Erythroblast (primary cell): ENCODE measurements at regions not wholly inside any gene's neighbourhood (a gene's known extent, or its start where the extent isn't known, plus 50 kb on each side); places are given as distances from the start of the nearest gene placed in this dataset.

Experiments used
- DNase-seq, 2 experiments: peaks; one replicate each; lab custom pipeline; 2025; lab: John Stamatoyannopoulos, UW
- GATA1 ChIP-seq: IDR thresholded peaks from 2 replicates; pipeline ENCODE4 v1.6.1; 2011; ENCODE audit warnings: low read depth, mild to moderate bottlenecking, control low read depth, low read length, moderate library complexity
- POLR2A ChIP-seq: IDR thresholded peaks from 2 replicates; pipeline ENCODE4 v1.6.1; 2011; ENCODE audit warnings: mild to moderate bottlenecking, low read length

DNA sequence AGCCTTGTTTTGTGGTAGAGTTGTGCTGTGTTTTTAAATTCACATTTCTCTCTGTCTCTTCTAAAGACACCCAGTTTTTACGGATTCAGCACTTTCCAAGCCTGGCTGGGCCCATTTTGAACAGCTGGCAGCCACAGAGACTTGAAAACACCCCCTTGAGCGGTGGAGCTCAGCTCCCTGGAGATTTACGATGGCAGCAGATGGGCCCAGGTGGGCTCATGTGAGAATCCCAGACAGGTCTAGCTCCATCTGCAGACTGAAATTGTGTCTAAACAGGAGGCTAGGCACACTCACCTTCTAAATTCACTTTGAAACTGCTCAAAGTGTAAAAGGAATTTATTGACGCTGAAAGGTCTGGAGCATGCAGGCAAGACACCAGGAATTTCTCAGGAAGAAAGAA lies 232.0 kb upstream of the HES1 start:
- TF ChIP-seq POLR2A (no peak), GATA1 (no peak)

DNA sequence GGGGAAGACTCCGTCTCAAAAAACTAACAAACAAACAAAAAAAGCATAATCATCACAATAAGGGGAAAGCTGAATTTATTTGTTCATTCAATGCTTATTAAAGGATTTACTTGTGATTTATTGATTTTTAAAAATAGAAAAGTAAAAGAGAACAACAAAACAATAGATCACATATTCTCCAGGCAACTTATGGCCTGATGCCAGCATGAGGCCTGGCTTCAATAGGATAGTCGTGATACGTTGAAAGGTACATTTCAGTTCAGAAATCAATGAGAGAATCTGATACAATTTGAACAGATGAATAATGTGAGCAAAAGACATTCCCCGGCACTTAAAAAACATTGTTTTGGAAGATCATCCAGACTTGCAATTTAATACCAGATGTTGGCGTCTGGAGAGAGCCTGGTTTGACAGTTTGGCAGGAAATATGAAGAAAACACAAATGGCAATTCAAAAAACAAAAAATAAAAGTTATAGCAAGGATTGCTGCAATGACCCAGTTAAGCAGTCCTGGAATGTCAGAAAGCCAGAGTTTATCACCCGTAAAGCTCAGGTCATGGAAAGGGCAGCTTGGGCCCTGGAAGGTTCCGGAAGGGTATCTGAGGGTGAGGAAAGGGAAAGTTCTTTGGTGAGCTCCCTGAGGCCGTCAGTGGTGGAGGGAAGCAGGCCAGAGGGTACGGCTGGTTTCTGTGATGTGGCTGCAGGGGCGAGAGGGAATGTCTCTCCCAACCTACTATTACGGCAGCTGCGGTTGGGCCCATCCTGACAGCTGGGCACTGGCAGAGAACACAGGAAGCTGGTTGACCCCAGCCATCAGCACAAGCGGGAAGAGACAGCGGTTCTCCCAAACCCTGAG lies 230.2 kb upstream of the HES1 start:
- DNase-seq = no peak
- TF ChIP-seq POLR2A = no peak
- no peak for TF ChIP-seq GATA1

More for the DNA sequence above, 232.0 kb upstream of the HES1 start:
- no peak for DNase-seq

DNA sequence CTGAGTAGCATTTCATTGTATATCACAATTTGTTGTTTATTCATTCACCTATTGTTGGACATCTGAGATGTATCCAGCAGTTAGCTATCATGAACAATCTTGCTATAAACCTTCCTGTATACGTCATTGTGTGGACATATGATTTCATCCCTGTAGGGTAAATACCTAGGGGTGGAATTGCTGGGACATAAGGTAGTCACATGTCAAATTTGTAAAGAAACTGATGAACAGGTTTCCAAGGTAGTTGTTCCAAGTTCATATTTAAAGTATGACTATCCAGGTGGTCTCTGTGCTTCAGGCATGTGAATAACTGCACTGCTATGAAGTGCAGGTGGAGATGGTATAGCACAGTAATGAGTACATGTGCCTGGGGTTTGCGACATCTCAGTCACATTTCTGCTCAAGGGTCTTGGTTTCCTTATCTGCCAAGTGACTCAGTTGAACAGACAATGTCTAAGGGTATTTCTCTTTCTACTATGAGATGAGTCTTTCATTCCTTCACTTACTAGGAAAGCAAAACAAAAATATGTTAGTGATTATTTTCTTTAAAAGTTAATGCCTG lies 229.0 kb upstream of the HES1 start:
- TF ChIP-seq POLR2A = no peak
- TF ChIP-seq GATA1 = no peak
- no peak for DNase-seq

DNA sequence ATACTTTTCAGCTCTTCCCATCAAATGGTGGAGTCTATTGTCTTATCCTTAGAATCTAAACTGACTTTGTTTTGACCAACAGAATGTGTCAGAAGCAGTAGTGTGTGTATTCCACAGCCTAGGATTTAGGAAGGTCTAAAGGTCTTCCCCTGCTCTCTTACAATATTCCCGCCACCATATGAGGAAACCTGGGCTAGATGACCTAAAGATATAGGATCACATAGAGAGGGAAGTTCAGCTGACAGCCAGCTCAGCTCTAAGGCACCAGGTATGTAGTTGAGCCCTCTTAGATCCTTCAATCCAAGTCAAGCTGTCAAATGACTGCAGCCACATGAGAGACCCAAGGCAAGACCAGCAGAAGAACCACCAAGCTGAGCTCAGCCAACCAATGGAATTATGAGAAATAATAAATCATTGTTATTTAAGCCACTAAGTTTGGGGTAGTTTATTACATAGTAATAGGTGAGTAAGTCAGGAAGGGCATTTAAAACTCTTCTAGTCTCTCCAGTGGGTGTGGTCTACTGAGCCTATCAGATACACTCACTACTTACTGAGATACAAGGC lies 227.7 kb upstream of the HES1 start:
- DNase-seq = no peak
- no peak for TF ChIP-seq POLR2A
- TF ChIP-seq GATA1 = no peak

DNA sequence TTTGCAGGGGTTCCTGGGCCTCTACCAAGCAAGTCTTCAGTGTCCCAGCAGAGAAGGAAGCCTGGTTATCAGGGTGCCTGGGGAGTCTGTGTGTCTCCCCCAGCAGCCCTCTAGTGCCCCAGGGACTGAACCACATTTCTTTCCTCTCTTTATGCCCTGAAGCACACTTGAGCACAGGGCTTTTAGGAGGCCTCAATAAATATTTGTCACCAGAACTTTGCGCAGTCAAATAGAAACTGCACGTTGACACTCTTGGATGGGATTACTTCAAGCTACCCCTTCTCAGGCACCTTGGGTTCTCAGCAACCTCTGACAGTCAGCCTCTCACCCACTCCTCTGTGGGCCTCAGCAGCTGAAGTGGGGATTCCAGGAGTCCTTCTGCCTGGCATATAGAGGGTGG lies 226.6 kb upstream of the HES1 start:
- no peak for DNase-seq
- TF ChIP-seq GATA1 (no peak), POLR2A (no peak)

DNA sequence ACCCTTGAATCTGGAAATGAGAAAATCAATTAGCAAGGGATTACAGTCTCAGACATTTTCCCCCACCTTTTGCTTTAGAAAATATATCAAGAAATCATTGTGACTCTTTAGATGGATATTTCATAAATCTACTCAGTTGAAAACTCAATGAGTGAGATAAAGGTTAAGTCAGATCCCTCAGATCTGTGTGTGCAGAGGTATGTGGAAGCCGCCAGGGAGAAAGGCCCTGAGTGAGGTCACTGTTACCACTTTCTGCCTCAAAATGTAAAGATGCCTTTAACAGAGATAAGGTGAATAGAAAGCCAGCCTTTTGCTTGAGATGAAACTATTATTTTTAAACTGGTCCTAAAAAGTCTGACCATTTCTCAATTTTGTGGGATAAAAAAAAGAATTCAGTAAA lies 225.6 kb upstream of the HES1 start:
- TF ChIP-seq POLR2A (no peak), GATA1 (no peak)
- peak; percentile 17 for DNase-seq

DNA sequence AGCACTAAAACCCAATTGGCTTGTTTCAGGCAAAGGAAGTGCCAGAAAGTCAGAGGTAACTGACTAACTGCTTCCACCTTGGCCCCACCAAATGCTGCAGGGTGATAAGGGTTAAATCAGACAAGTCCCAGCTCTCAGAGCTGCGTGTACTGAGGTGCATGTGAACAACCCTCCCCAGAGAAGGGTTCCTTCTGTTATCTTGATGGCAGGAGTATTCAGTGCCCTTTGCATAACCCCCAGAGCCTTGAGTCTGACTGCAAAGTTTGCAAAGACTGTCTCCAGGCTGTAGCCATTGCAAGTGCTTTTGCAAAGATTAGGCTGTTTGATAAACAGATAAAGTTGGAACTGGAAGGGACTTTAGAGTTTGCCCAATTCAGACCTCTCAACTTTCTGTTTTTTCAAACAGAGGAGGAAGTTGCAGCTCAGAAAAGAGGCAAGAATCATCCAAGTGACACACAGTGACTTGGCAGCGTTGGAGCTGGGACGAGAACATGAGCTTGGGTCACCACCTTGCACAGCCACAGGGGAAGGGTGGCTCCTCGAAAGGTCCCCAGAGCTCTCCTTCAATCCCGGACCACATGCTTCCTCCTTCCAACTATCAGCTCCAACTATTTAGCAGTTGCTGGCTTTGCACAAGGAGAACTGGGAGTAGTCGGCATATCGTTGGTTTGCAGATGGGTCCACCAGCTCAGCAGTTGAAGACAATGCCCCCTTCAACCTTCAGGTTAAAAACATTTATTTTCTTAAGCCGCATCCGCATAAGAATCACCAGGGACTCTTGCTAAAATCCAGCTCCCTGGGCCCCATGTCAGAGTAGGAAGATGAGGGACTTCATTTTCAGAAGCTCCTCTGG lies 224.8 kb upstream of the HES1 start:
- peak; percentile 68 to 88 for DNase-seq
- TF ChIP-seq GATA1 = no peak
- TF ChIP-seq POLR2A = no peak

DNA sequence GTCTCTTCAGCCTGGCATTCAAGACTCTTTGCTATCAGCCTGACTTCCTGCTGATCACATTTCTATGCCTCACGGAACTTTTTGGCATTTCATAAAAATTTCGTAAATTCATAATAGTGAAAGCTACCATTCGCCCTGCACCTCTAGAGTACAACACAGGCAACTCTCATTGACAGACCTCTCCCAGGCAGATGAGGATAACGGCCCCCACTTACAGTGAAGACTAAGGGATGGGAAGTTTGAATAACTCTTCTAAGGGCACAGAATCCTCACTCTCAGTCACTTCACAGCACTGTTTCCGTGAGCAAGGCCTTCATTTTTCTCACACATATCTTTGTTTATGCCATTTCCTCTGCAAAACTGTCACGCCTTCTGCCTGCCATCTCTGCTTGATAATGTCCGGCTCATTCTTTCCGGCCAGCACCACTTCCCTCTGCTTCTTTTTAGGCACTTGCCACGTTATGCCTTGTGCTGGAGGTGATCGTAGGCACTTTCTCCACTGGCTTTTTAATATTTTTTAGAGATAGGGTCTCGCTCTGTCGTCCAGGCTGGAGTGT lies 224.1 kb upstream of the HES1 start:
- TF ChIP-seq POLR2A (no peak), GATA1 (no peak)
- DNase-seq = peak; percentile 22 to 30

DNA sequence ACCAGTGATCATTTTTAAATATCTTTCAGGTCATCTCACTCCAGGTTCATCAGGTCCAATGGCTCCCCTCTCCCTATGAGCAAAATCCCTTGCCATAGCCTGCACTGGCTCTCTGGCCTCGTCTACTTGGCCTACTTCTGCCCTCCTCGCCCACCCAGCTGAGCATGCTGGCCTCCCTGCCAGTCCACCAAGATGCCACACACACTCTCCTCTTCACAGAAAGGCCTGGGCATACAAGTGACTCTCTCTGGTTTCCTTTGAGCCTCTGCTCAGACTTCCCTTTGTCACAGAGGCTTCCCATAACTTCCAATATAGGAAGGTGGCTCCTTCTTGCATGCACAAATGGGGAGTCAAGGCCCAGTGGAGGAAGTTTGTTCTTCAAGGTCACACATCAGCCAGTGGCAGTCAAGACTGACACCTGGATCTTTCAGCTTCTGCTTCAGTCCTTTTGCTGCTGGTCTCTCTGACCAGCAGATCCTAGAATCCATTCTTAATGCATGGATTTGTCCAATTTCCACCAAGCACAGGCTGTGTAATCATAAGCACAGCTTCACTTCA lies 223.2 kb upstream of the HES1 start:
- DNase-seq = no peak
- TF ChIP-seq POLR2A = no peak
- TF ChIP-seq GATA1 = no peak

DNA sequence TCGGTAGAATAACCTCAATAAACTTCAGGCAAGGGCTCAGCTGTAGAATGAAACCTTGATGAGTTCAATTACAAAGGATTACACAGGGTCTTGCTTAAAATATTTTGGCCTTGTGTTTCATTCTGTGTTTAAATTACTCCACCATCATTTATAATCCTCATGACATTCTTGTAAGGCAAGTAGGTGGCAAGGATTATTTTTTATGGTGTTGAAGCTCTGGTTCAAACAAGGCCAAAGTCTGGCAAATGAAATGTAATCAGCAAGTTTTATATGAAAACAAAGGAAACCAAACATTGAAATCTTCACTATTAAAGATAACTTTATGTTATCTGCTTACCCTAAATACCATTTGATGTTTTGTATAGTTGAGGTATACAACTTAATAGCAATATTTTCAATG lies 221.3 kb upstream of the HES1 start:
- DNase-seq = no peak
- TF ChIP-seq GATA1 (no peak), POLR2A (no peak)

DNA sequence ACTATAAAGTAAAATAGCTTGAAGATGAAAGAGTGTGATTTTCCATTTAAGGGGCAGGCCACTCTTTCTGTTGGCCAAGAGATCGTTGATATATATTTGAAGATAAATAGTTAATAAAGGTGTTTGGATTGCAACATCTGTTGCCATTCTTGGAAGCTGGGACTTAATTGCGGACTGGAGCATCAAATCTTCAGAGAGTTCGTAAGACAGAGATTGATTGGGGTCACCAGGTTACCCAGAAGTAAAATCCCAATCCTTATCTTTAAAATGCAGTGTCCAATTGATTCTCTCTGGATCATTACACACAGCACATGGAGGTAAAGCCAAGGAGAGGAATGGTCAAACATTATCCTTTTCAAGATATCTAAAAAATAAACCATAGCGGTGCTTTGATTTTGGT lies 220.8 kb upstream of the HES1 start:
- TF ChIP-seq GATA1 (no peak), POLR2A (no peak)
- no peak for DNase-seq

DNA sequence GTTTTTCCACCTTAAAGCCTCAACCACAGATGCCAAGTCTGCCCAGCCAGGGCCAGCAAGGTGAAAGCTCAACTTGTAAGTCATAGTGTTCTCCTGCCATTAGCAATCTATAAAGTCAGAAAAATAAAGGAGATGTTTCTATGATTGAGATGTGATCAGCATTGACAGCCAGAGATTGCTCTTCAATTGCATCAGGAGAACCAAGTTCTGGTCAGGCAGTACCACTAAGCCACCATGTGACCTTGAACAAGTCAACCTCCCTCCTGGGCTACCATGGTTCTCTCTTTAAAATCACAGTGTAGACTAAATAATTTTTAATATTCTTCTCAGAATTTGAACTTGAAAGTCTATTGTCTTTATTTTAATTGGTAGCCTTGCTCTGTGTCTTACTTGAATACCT lies 220.3 kb upstream of the HES1 start:
- peak in 1 of 2 experiments; percentile 12 for DNase-seq
- TF ChIP-seq GATA1 = no peak
- TF ChIP-seq POLR2A = no peak

DNA sequence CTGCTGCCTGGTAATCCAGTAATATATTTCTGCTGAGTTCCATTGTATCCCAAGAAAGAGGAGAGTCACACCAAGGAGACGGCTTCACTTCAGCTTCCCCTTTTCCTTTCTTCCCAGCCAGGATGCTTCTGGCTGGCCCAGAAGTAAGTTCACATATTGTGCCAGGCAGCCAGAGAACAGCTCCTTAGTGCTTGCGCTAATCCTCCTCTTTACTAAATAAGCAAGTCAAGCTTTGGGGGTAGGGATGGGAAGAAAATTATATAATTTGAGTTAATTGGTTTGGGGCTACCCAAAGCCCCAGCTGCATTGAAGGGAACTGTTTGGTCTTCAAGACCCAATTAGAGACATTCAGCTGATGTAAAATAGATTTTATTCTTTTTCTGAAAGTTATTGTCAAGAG lies 218.8 kb upstream of the HES1 start:
- TF ChIP-seq POLR2A (no peak), GATA1 (no peak)
- no peak for DNase-seq

DNA sequence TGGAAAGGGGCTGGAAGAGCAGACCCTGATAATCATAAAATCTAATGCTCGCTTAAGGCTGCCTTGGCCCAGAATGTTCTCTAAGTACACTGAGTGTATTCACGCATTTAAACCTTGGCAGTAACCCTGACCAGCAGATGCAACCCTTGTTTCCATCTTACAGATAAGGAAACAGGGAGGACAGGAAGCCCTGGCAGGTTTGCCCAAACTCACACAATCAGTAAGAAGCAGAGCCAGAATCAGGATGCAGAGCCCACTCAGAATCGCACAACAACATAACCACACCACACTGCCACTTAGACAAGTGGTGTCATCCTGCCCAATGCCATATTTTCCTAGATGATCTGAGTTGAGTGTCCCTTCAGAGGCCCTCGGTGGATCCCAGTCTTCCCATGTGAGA lies 214.5 kb upstream of the HES1 start:
- DNase-seq = peak in 1 of 2 experiments; percentile 29
- TF ChIP-seq POLR2A = no peak
- TF ChIP-seq GATA1 = no peak
